ENCODE measurements at regions not wholly inside any gene's neighbourhood (a gene's known extent, or its start where the extent isn't known, plus 50 kb on each side); places are given as distances from the start of the nearest gene placed in this dataset.

- Histone ChIP-seq H3K36me3 (ENCODE audit: control insufficient read depth in 5 of 5, insufficient read depth in 5 of 5, low read length in 5 of 5) (no peaks in the 10 kb centered on the region), H3K27ac (ENCODE audit: low read depth, low read length) (no peak overlapping the region), H3K4me1 (ENCODE audit: control insufficient read depth in 5 of 5, insufficient read depth in 5 of 5, low read length in 5 of 5) (no peaks in the 10 kb centered on the region), H3K27me3 (ENCODE audit: control insufficient read depth in 5 of 5, insufficient read depth in 4 of 5, low read length in 5 of 5) (no peaks in the 10 kb centered on the region), H3K9me3 (ENCODE audit: control insufficient read depth in 5 of 5, low read length in 5 of 5) (no peaks in the 10 kb centered on the region), H3K9ac (ENCODE audit: low read length in 5 of 5) (no peak overlapping the region), H3K4me3 (ENCODE audit: low read depth in 1 of 5, low read length in 5 of 5) (no peak overlapping the region)
Observed at GRCh38 chr10:9786576-9786975, 1231.1 kb upstream of the CELF2 start.

- Histone ChIP-seq H3K9ac (ENCODE audit: low read length in 5 of 5) (no peak overlapping the region), H3K27ac (ENCODE audit: low read depth, low read length) (no peak overlapping the region), H3K27me3 (ENCODE audit: control insufficient read depth in 5 of 5, insufficient read depth in 4 of 5, low read length in 5 of 5) (no peaks in the 10 kb centered on the region), H3K4me1 (ENCODE audit: control insufficient read depth in 5 of 5, insufficient read depth in 5 of 5, low read length in 5 of 5) (no peaks in the 10 kb centered on the region), H3K36me3 (ENCODE audit: control insufficient read depth in 5 of 5, insufficient read depth in 5 of 5, low read length in 5 of 5) (no peaks in the 10 kb centered on the region), H3K4me3 (ENCODE audit: low read depth in 1 of 5, low read length in 5 of 5) (no peak overlapping the region), H3K9me3 (ENCODE audit: control insufficient read depth in 5 of 5, low read length in 5 of 5) (no peaks in the 10 kb centered on the region)
Observed at GRCh38 chr10:9789996-9790395, 1227.7 kb upstream of the CELF2 start.

- Histone ChIP-seq H3K27ac (ENCODE audit: low read depth, low read length) (no peak overlapping the region), H3K36me3 (ENCODE audit: control insufficient read depth in 5 of 5, insufficient read depth in 5 of 5, low read length in 5 of 5) (no peaks in the 10 kb centered on the region), H3K27me3 (ENCODE audit: control insufficient read depth in 5 of 5, insufficient read depth in 4 of 5, low read length in 5 of 5) (no peaks in the 10 kb centered on the region), H3K9me3 (ENCODE audit: control insufficient read depth in 5 of 5, low read length in 5 of 5) (no peaks in the 10 kb centered on the region), H3K4me1 (ENCODE audit: control insufficient read depth in 5 of 5, insufficient read depth in 5 of 5, low read length in 5 of 5) (no peaks in the 10 kb centered on the region), H3K9ac (ENCODE audit: low read length in 5 of 5) (no peak overlapping the region), H3K4me3 (ENCODE audit: low read depth in 1 of 5, low read length in 5 of 5) (no peak overlapping the region)
Observed at GRCh38 chr10:9792181-9792580, 1225.5 kb upstream of the CELF2 start.

GRCh38 chr10:9796564-9796963 is 1221.1 kb upstream of the CELF2 start:
- H3K4me3 ChIP-seq (ENCODE audit: low read depth in 1 of 5, low read length in 5 of 5): no peak overlapping the region
- no peak overlapping the region for H3K9ac ChIP-seq (ENCODE audit: low read length in 5 of 5)
- H3K27ac ChIP-seq (ENCODE audit: low read depth, low read length): no peak overlapping the region
- H3K4me1 ChIP-seq (ENCODE audit: control insufficient read depth in 5 of 5, insufficient read depth in 5 of 5, low read length in 5 of 5): no peaks in the 10 kb centered on the region
- no peaks in the 10 kb centered on the region for H3K27me3 ChIP-seq (ENCODE audit: control insufficient read depth in 5 of 5, insufficient read depth in 4 of 5, low read length in 5 of 5)
- no peaks in the 10 kb centered on the region for H3K36me3 ChIP-seq (ENCODE audit: control insufficient read depth in 5 of 5, insufficient read depth in 5 of 5, low read length in 5 of 5)
- H3K9me3 ChIP-seq (ENCODE audit: control insufficient read depth in 5 of 5, low read length in 5 of 5): no peaks in the 10 kb centered on the region

DNA sequence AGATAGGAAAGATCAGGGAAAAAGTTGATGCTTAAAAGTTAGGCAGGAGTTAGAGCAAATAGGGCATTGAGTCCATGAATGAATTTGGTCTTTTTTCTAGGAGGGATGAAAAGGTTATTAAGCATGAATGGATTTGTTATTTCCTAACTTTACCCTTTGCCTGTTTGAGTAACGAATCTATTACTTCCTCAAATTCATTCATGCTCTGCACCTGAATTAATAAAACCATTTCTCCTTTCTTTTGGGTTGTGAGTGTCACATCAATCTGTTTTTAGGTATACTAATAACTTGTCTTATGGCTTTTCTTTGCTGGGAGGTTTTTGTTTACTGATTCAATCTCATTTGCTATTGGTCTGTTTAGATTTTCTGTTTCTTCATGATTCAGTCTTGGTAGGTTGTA is 1217.7 kb upstream of the CELF2 start:
- Histone ChIP-seq H3K9ac (ENCODE audit: low read length in 5 of 5) (no peak overlapping the region), H3K4me1 (ENCODE audit: control insufficient read depth in 5 of 5, insufficient read depth in 5 of 5, low read length in 5 of 5) (no peaks in the 10 kb centered on the region), H3K36me3 (ENCODE audit: control insufficient read depth in 5 of 5, insufficient read depth in 5 of 5, low read length in 5 of 5) (no peaks in the 10 kb centered on the region), H3K27me3 (ENCODE audit: control insufficient read depth in 5 of 5, insufficient read depth in 4 of 5, low read length in 5 of 5) (no peaks in the 10 kb centered on the region), H3K27ac (ENCODE audit: low read depth, low read length) (no peak overlapping the region), H3K9me3 (ENCODE audit: control insufficient read depth in 5 of 5, low read length in 5 of 5) (no peaks in the 10 kb centered on the region), H3K4me3 (ENCODE audit: low read depth in 1 of 5, low read length in 5 of 5) (no peak overlapping the region)

GRCh38 chr10:9800571-9800970 is 1217.1 kb upstream of the CELF2 start:
- Histone ChIP-seq H3K27ac (ENCODE audit: low read depth, low read length) (no peak overlapping the region), H3K27me3 (ENCODE audit: control insufficient read depth in 5 of 5, insufficient read depth in 4 of 5, low read length in 5 of 5) (no peaks in the 10 kb centered on the region), H3K4me3 (ENCODE audit: low read depth in 1 of 5, low read length in 5 of 5) (no peak overlapping the region), H3K4me1 (ENCODE audit: control insufficient read depth in 5 of 5, insufficient read depth in 5 of 5, low read length in 5 of 5) (no peaks in the 10 kb centered on the region), H3K9me3 (ENCODE audit: control insufficient read depth in 5 of 5, low read length in 5 of 5) (no peaks in the 10 kb centered on the region), H3K9ac (ENCODE audit: low read length in 5 of 5) (no peak overlapping the region), H3K36me3 (ENCODE audit: control insufficient read depth in 5 of 5, insufficient read depth in 5 of 5, low read length in 5 of 5) (no peaks in the 10 kb centered on the region)

- H3K4me1 ChIP-seq (ENCODE audit: control insufficient read depth in 5 of 5, insufficient read depth in 5 of 5, low read length in 5 of 5): no peaks in the 10 kb centered on the region
- H3K9me3 ChIP-seq (ENCODE audit: control insufficient read depth in 5 of 5, low read length in 5 of 5): no peaks in the 10 kb centered on the region
- no peaks in the 10 kb centered on the region for H3K27me3 ChIP-seq (ENCODE audit: control insufficient read depth in 5 of 5, insufficient read depth in 4 of 5, low read length in 5 of 5)
- no peak overlapping the region for H3K9ac ChIP-seq (ENCODE audit: low read length in 5 of 5)
- H3K36me3 ChIP-seq (ENCODE audit: control insufficient read depth in 5 of 5, insufficient read depth in 5 of 5, low read length in 5 of 5): no peaks in the 10 kb centered on the region
- no peak overlapping the region for H3K4me3 ChIP-seq (ENCODE audit: low read depth in 1 of 5, low read length in 5 of 5)
- no peak overlapping the region for H3K27ac ChIP-seq (ENCODE audit: low read depth, low read length)
Observed at GRCh38 chr10:9807846-9808245, 1209.8 kb upstream of the CELF2 start.

DNA sequence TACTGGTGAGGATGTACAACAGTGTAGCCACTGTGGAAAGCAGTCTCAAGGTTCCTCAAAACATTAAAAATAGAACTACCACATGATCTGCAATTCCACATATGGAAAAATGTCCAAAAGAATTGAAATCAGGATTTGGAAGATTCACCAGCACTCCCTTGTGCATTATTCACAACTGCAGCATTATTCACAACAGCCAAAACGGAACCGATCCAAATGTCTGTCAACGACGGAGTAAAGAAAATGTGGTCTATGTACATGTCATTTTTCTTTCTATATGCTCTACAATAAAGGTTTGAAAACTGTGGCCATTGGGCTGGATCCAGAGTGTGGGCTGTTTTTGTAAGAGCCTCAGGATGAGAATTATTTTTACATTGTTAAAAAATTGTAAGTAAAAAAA is 1206.1 kb upstream of the CELF2 start:
- Histone ChIP-seq H3K9me3 (ENCODE audit: control insufficient read depth in 5 of 5, low read length in 5 of 5) (no peaks in the 10 kb centered on the region), H3K27ac (ENCODE audit: low read depth, low read length) (no peak overlapping the region), H3K4me3 (ENCODE audit: low read depth in 1 of 5, low read length in 5 of 5) (no peak overlapping the region), H3K4me1 (ENCODE audit: control insufficient read depth in 5 of 5, insufficient read depth in 5 of 5, low read length in 5 of 5) (no peaks in the 10 kb centered on the region), H3K9ac (ENCODE audit: low read length in 5 of 5) (no peak overlapping the region), H3K27me3 (ENCODE audit: control insufficient read depth in 5 of 5, insufficient read depth in 4 of 5, low read length in 5 of 5) (no peaks in the 10 kb centered on the region), H3K36me3 (ENCODE audit: control insufficient read depth in 5 of 5, insufficient read depth in 5 of 5, low read length in 5 of 5) (no peaks in the 10 kb centered on the region)

DNA sequence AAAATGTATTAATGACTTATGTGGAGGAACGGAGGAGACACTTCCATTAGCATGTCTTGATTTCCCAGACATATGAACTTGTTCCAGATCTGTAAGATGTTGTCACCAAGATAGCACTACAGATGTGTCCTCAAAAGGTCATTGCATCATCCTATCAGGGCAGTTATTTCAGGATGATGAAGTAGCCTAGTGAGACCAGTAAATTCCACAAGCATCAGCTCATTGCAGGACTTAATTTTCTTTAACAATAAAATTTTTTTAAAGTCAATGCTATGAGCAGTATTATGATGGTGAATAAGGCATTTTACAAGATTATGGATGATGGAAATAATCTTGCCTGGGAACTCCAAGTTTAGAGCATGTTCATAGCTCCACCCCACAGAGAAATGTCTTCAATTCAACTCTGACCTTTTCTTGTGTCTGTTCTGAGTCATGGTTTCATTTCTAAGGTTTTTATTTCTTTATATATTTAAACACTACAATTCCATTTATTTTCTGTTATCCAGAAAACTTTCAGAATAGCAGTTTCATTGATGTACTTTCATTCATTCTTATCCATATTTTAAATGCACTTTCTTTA is 1203.3 kb upstream of the CELF2 start:
- H3K36me3 ChIP-seq (ENCODE audit: control insufficient read depth in 5 of 5, insufficient read depth in 5 of 5, low read length in 5 of 5): no peaks in the 10 kb centered on the region
- H3K9ac ChIP-seq (ENCODE audit: low read length in 5 of 5): no peak overlapping the region
- no peak overlapping the region for H3K4me3 ChIP-seq (ENCODE audit: low read depth in 1 of 5, low read length in 5 of 5)
- H3K4me1 ChIP-seq (ENCODE audit: control insufficient read depth in 5 of 5, insufficient read depth in 5 of 5, low read length in 5 of 5): no peaks in the 10 kb centered on the region
- H3K27me3 ChIP-seq (ENCODE audit: control insufficient read depth in 5 of 5, insufficient read depth in 4 of 5, low read length in 5 of 5): no peaks in the 10 kb centered on the region
- no peak overlapping the region for H3K27ac ChIP-seq (ENCODE audit: low read depth, low read length)
- peaks cover 0 to 3% (median 0%) of the 10 kb centered on the region in 5 donors for H3K9me3 ChIP-seq (ENCODE audit: control insufficient read depth in 5 of 5, low read length in 5 of 5)

DNA sequence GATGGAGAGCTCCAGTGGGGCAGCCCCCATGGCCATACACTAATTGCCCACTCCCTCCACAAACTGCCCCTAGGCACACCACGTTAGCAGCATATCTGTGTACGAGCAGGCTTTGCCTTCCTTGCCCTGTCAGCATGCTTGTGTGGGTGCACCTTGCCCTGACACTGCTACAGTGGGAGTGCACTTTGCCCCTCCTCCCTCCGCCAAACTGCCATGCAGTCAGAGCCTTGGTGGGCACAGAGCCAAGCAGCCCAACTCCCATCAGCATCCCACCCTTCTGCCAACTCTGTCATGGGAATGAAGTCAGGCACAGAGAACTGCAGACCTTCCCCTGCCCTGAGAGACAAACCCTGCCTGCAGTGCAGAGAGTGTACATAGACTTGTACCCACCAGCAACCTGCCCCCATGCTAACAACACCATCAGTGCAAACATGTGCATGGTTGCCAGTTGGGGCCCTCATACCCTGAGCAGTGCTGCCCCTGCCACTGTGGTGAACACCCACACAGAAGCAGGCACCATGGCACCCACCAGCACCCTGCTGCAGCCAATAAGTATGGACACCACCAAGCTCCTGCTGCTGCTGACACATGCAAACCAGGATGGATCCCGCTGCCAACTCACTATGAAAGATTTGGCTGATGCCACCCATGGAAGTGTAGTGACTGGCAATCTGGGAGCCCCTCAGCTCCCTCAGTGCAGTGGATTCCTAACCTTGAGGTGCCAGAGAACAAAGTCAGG is 1197.7 kb upstream of the CELF2 start:
- Histone ChIP-seq H3K27ac (ENCODE audit: low read depth, low read length) (no peak overlapping the region), H3K4me3 (ENCODE audit: low read depth in 1 of 5, low read length in 5 of 5) (no peak overlapping the region), H3K27me3 (ENCODE audit: control insufficient read depth in 5 of 5, insufficient read depth in 4 of 5, low read length in 5 of 5) (peaks cover 0 to 5% (median 0%) of the 10 kb centered on the region in 5 donors), H3K9ac (ENCODE audit: low read length in 5 of 5) (no peak overlapping the region), H3K9me3 (ENCODE audit: control insufficient read depth in 5 of 5, low read length in 5 of 5) (peaks cover 0 to 6% (median 3%) of the 10 kb centered on the region in 5 donors), H3K36me3 (ENCODE audit: control insufficient read depth in 5 of 5, insufficient read depth in 5 of 5, low read length in 5 of 5) (no peaks in the 10 kb centered on the region), H3K4me1 (ENCODE audit: control insufficient read depth in 5 of 5, insufficient read depth in 5 of 5, low read length in 5 of 5) (no peaks in the 10 kb centered on the region)
